GM13976 (cell line): ENCODE measurements at regions not wholly inside any gene's neighbourhood (a gene's known extent, or its start where the extent isn't known, plus 50 kb on each side); places are given as distances from the start of the nearest gene placed in this dataset.

Experiments used
- DNase-seq: peaks from one replicate; pipeline ENCODE4 v3.0.0; 2012; ENCODE audit warnings: low spot score
- CTCF ChIP-seq: IDR thresholded peaks from 2 replicates; pipeline ENCODE4 v1.5.1; 2012; ENCODE audit warnings: borderline replicate concordance, mild to moderate bottlenecking; ENCODE audit not compliant: insufficient read depth; ENCODE audit errors: extremely low read depth, missing control alignments, control extremely low read depth
- in situ Hi-C: fragments of 300-500 bp; cut with MboI; formaldehyde crosslinking; loops from one replicate; pipeline ENCODE4 v1.12.0; 2022; ENCODE audit warnings: low sequenced_read_pairs, mixed read lengths, inconsistent platforms; ENCODE audit not compliant: unreplicated experiment

GRCh38 chr22:49303781-49304461 is 523.8 kb downstream of the BRD1 start:
- TF ChIP-seq CTCF = no peak
- in situ Hi-C loops = no loop called here
- DNase-seq = no peak

GRCh38 chr22:49303061-49303735 is 524.5 kb downstream of the BRD1 start:
- no peak for DNase-seq
- TF ChIP-seq CTCF = no peak
- in situ Hi-C loops = no loop called here

- in situ Hi-C loops = no loop called here
These were observed 525.1 kb downstream of the BRD1 start for GRCh38 chr22:49302530-49302929.

GRCh38 chr22:49302150-49302460 is 525.6 kb downstream of the BRD1 start:
- no peak for DNase-seq
- no peak for TF ChIP-seq CTCF
- in situ Hi-C loops = no loop called here

More at GRCh38 chr22:49302530-49302929, 525.1 kb downstream of the BRD1 start:
- no peak for TF ChIP-seq CTCF
- no peak for DNase-seq

- no peak for DNase-seq
- TF ChIP-seq CTCF = no peak
- in situ Hi-C loops = no loop called here
These were observed 526.1 kb downstream of the BRD1 start for GRCh38 chr22:49301398-49302149.

- no peak for DNase-seq
- in situ Hi-C loops = no loop called here
- TF ChIP-seq CTCF = no peak
These were observed 526.7 kb downstream of the BRD1 start for GRCh38 chr22:49300951-49301397.
